GM23338 (cell line): ENCODE measurements at regions not wholly inside any gene's neighbourhood (a gene's known extent, or its start where the extent isn't known, plus 50 kb on each side); places are given as distances from the start of the nearest gene placed in this dataset.

Experiments
- CREB1 ChIP-seq: fragments of 250-450 bp; sonication (Bioruptor Pico); IDR thresholded peaks from 2 replicates; pipeline ENCODE4 v1.5.0; 2020; ENCODE audit warnings: low read depth, mild to moderate bottlenecking, moderate library complexity
- ETS1 ChIP-seq: IDR thresholded peaks from 2 replicates; pipeline ENCODE4 v1.6.1; 2016; ENCODE audit warnings: antibody characterized with exemption
- EZH2 ChIP-seq: fragments of 200-600 bp; sonication (generic); IDR thresholded peaks from one replicate; pipeline ENCODE4 v1.8.0; 2017; ENCODE audit warnings: antibody characterized with exemption, mild to moderate bottlenecking, low read depth; ENCODE audit not compliant: unreplicated experiment
- POLR2AphosphoS5 ChIP-seq: IDR thresholded peaks from 2 replicates; pipeline ENCODE4 v1.6.1; 2016; ENCODE audit warnings: antibody characterized with exemption, low read depth
- TF ChIP-seq, protein P1 (sequence below), 2 experiments: fragments of 200-600 bp in 1 of 2; sonication (generic) in 1 of 2; conservative IDR thresholded peaks; 2 replicates each; pipeline versions ENCODE4 v1.5.1 to v1.6.1; 2016 to 2017; ENCODE audit warnings: antibody characterized with exemption in 2 of 2, low read depth in 2 of 2, mild to moderate bottlenecking in 2 of 2, moderate library complexity in 1 of 2
- TF ChIP-seq, protein P2 (sequence below): IDR thresholded peaks from one replicate; pipeline ENCODE4 v1.6.1; 2018; ENCODE audit warnings: antibody characterized with exemption; ENCODE audit not compliant: unreplicated experiment

DNA sequence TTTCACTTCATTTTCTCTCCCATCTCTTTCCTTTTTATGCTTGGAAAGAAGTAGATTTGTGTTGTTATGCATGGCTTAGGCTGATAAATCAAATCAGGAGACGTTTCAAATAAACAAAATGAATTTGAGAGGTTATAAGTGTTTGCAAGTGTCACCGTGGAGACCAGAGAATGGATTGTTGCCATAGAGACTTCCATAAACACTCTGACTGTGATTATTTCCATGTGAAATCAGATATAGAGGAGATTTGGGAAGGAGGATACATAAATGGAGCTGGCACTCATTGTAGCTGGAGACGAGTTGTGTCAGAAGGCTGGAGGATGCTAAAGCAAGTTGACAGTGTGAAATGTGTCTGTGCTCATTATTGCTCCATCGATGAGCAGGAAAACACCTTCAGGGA, 84.2 kb upstream of the PCSK1 start:
- TF ChIP-seq EZH2 (no peak), CREB1 (CRISPR knock-in tag) (no peak), POLR2AphosphoS5 (no peak), ETS1 (no peak)
- TF ChIP-seq, protein P1, sequence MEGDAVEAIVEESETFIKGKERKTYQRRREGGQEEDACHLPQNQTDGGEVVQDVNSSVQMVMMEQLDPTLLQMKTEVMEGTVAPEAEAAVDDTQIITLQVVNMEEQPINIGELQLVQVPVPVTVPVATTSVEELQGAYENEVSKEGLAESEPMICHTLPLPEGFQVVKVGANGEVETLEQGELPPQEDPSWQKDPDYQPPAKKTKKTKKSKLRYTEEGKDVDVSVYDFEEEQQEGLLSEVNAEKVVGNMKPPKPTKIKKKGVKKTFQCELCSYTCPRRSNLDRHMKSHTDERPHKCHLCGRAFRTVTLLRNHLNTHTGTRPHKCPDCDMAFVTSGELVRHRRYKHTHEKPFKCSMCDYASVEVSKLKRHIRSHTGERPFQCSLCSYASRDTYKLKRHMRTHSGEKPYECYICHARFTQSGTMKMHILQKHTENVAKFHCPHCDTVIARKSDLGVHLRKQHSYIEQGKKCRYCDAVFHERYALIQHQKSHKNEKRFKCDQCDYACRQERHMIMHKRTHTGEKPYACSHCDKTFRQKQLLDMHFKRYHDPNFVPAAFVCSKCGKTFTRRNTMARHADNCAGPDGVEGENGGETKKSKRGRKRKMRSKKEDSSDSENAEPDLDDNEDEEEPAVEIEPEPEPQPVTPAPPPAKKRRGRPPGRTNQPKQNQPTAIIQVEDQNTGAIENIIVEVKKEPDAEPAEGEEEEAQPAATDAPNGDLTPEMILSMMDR (conservative IDR thresholded peaks at IDR 0.05; ENCODE audit: low read depth in 2 of 2) = no peak
- TF ChIP-seq, protein P2, sequence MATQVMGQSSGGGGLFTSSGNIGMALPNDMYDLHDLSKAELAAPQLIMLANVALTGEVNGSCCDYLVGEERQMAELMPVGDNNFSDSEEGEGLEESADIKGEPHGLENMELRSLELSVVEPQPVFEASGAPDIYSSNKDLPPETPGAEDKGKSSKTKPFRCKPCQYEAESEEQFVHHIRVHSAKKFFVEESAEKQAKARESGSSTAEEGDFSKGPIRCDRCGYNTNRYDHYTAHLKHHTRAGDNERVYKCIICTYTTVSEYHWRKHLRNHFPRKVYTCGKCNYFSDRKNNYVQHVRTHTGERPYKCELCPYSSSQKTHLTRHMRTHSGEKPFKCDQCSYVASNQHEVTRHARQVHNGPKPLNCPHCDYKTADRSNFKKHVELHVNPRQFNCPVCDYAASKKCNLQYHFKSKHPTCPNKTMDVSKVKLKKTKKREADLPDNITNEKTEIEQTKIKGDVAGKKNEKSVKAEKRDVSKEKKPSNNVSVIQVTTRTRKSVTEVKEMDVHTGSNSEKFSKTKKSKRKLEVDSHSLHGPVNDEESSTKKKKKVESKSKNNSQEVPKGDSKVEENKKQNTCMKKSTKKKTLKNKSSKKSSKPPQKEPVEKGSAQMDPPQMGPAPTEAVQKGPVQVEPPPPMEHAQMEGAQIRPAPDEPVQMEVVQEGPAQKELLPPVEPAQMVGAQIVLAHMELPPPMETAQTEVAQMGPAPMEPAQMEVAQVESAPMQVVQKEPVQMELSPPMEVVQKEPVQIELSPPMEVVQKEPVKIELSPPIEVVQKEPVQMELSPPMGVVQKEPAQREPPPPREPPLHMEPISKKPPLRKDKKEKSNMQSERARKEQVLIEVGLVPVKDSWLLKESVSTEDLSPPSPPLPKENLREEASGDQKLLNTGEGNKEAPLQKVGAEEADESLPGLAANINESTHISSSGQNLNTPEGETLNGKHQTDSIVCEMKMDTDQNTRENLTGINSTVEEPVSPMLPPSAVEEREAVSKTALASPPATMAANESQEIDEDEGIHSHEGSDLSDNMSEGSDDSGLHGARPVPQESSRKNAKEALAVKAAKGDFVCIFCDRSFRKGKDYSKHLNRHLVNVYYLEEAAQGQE = no peak
